PFSK-1 (cell line): ENCODE measurements at regions not wholly inside any gene's neighbourhood (a gene's known extent, or its start where the extent isn't known, plus 50 kb on each side); places are given as distances from the start of the nearest gene placed in this dataset.

Source experiments
- FOXP2 ChIP-seq: optimal IDR thresholded peaks from 2 replicates; pipeline ENCODE3; 2011; ENCODE audit warnings: borderline replicate concordance, control low read depth, inconsistent platforms; ENCODE audit not compliant: insufficient read depth; ENCODE audit errors: extremely low read length, extremely low read depth
- POLR2AphosphoS5 ChIP-seq: IDR thresholded peaks from 2 replicates; pipeline ENCODE4 v1.6.1; 2012; ENCODE audit warnings: low read depth, mild to moderate bottlenecking, control low read depth, low read length, moderate library complexity
- REST ChIP-seq, 2 experiments: IDR thresholded peaks; 2 replicates each; pipeline versions ENCODE4 v1.6.1 to v1.8.0; 2011 to 2012; ENCODE audit warnings: low read depth in 2 of 2, low read length in 2 of 2, control low read depth in 1 of 2, inconsistent platforms in 1 of 2, mild to moderate bottlenecking in 1 of 2, moderate library complexity in 1 of 2; ENCODE audit not compliant: insufficient read depth in 1 of 2
- SIN3A ChIP-seq: IDR thresholded peaks from 2 replicates; pipeline ENCODE4 v1.6.1; 2012; ENCODE audit warnings: mild to moderate bottlenecking, low read length, moderate library complexity, borderline replicate concordance; ENCODE audit not compliant: insufficient read depth
- TAF1 ChIP-seq: IDR thresholded peaks from 2 replicates; pipeline ENCODE4 v1.6.1; 2012; ENCODE audit warnings: low read length, control low read depth, borderline replicate concordance; ENCODE audit not compliant: insufficient read depth

GRCh38 chr1:229001467-229002011 lies 266.3 kb downstream of the RHOU start:
- no peak for TF ChIP-seq REST (IDR thresholded peaks at IDR 0.05; ENCODE audit: insufficient read depth in 1 of 2, low read depth in 2 of 2, low read length in 2 of 2)
- TF ChIP-seq POLR2AphosphoS5, result no peak
- TF ChIP-seq TAF1, result no peak
- TF ChIP-seq SIN3A, result no peak
- TF ChIP-seq FOXP2, result no peak
